Cerebellar cortex (tissue), 1 donor: ENCODE measurements at regions not wholly inside any gene's neighbourhood (a gene's known extent, or its start where the extent isn't known, plus 50 kb on each side); places are given as distances from the start of the nearest gene placed in this dataset.

ENCODE experiments used
- DNase-seq: peaks from one replicate; pipeline ENCODE4 v3.0.0-alpha.2; 2015; ENCODE audit warnings: low spot score

GRCh38 chr22:48709453-48709852 lies 1118.2 kb downstream of the BRD1 start:
- DNase-seq, result no peak

- DNase-seq, result no peak
Observed at GRCh38 chr22:48708558-48709245, 1119.0 kb downstream of the BRD1 start.

- no peak for DNase-seq
Observed at GRCh38 chr22:48707763-48708557, 1119.7 kb downstream of the BRD1 start.

- DNase-seq, result no peak
Observed at GRCh38 chr22:48706934-48707762, 1120.5 kb downstream of the BRD1 start.

- no peak for DNase-seq
Observed at GRCh38 chr22:48705917-48706605, 1121.6 kb downstream of the BRD1 start.

- no peak for DNase-seq
Observed at GRCh38 chr22:48705159-48705916, 1122.3 kb downstream of the BRD1 start.

- no peak for DNase-seq
Observed at GRCh38 chr22:48704335-48704734, 1123.3 kb downstream of the BRD1 start.

- no peak for DNase-seq
Observed at GRCh38 chr22:48703265-48703941, 1124.3 kb downstream of the BRD1 start.

GRCh38 chr22:48702573-48703264 lies 1125.0 kb downstream of the BRD1 start:
- DNase-seq, result no peak

GRCh38 chr22:48701296-48702030 lies 1126.2 kb downstream of the BRD1 start:
- no peak for DNase-seq

- DNase-seq, result no peak
Observed at GRCh38 chr22:48700566-48701295, 1126.9 kb downstream of the BRD1 start.

GRCh38 chr22:48700180-48700565 lies 1127.5 kb downstream of the BRD1 start:
- no peak for DNase-seq

GRCh38 chr22:48699511-48699910 lies 1128.2 kb downstream of the BRD1 start:
- DNase-seq, result no peak

- no peak for DNase-seq
Observed at GRCh38 chr22:48698618-48699017, 1129.1 kb downstream of the BRD1 start.

GRCh38 chr22:48697694-48698276 lies 1129.9 kb downstream of the BRD1 start:
- DNase-seq, result no peak

GRCh38 chr22:48697223-48697622 lies 1130.5 kb downstream of the BRD1 start:
- no peak for DNase-seq

- DNase-seq, result no peak
Observed at GRCh38 chr22:48696371-48696770, 1131.3 kb downstream of the BRD1 start.

GRCh38 chr22:48695731-48696305 lies 1131.9 kb downstream of the BRD1 start:
- DNase-seq, result no peak
